ENCODE measurements at regions not wholly inside any gene's neighbourhood (a gene's known extent, or its start where the extent isn't known, plus 50 kb on each side); places are given as distances from the start of the nearest gene placed in this dataset.

DNA sequence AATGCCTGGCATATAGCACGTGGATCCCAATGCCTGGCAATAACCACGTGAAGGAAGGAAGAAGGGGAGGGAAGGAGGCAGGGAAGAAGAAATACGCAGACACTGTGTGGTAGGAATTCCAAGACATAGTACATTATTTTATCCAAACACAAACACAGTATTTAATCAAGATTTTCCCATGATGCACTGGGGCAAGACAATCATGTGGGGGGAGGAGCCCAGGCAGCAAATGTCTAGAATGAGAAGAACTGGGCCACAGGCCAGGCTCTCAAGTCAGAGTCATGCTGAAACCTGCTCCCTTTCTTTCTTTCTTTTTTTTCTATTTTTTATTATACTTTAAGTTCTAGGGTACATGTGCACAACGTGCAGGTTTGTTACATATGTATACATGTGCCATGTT is 717.9 kb downstream of the UQCRFS1 start:
- no peak for DNase-seq

DNA sequence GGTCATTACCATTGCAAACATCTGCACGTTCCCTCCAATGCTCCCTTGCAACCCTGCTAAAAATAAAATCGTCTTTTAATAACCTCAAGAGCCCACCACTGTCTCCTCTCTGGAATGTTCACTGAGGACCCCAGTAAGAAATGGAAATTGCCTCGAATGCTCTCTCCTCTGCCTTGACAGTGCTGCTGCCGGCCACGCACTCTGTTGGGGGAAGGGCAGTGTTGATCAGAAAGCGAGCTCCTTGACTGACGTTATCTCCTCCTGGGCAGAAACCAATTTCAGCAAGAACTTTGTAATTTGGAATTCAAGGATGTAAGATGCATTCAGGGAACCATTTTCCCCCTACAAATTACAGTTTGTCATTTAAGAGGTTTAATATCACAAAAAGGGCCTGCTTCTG is 718.5 kb downstream of the UQCRFS1 start:
- no peak for DNase-seq

DNA sequence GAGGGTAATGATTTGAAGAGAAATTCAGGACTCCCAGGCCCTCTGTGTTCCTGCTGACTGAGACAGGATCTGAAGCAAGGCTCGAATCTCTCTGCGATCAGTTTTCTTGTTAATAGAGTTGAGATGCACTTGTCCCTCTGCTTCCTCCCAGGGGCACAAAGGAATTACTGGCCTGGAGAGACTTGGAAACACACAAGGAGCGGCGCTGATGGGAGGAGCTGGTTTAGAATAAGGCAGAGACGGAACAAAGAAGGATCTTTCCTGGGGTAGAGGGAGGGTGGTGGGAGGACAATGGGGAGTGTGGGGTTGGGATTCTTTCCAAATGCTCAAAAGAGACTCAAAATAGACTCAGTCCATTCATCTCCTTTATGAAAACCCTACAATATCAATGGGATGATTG is 719.1 kb downstream of the UQCRFS1 start:
- DNase-seq = no peak

DNA sequence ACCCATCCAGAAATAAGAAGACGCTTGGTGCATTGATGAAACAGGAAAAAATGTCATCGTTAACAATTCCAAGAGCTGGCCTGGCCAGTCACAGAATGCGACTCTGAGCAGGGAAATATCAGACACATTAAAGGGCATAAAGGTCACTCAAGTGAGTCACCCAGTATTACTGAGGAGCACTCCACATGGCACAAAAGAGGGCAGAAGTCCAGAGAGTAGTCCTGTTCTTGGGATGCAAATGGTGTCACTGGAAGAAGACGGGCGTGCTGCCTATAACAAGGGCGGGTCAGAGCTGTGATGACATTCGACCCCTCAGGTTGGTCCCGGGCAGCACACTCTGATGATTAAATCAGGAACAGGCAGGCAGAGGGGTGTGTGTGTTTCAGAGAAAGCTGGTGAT is 720.3 kb downstream of the UQCRFS1 start:
- no peak for DNase-seq

DNA sequence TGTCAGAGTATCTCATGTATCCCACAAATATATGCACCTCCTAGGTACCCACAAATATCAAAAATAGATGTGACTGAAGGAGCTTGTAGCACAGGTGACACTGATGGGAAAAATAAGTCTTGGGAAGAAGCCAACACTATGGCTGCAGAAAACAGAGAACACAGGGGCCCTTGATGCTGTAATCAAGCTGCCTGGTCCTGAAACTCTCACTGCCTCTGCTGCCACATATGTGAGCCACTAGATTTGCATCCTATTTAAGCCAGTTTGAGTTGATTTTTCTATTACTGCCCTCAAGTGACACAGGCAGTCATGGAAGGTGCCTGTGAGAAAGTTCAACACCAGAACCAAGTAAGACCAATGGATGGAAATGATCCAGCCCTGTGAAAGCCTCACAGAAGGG is 720.8 kb downstream of the UQCRFS1 start:
- no peak for DNase-seq

DNA sequence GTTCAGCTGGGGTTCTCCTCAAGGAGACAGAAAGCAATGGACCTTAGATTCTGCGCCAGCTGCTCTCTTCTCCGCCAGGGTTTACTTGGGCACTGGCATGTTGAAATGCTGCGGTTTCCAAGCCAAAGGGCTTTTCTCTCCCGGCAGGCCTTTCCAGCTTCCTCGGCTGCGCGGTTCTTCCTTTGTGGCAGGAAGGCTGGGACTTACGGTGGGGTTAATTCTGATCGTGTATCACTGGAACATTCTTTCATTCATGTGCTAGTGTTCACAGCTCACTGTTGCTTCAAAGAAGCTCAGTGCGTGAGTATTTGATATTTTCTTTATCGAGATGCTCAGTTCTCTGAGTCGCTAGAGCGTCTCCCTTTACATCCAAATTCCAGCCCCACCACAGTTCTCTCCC is 723.2 kb downstream of the UQCRFS1 start:
- DNase-seq = no peak

DNA sequence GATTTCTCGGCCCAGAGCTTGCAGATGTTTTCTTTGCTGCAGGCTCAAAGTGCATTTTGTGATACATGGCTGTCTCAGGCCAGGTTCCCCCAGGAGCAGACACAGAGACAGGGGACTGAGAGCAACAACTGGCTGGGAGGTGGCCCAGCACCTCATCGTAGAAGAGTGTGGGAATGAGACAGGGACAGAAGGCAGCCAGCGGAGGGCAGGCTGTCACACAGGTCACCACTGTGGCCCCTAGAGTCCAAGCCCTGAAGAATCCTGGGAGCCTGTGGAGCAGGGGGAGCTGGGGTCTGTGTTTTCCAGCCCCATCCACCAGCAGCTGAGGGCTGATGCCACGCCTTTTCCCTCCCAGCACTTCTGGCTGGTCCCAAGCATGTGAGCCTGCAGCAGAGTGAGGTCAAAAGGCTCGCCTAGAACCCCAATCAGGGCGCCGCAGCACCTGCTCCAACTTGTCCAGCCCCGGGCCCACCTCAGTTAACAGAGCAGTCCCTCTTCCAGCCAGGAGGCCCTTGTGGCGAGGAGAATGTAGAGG is 723.8 kb downstream of the UQCRFS1 start:
- no peak for DNase-seq

DNA sequence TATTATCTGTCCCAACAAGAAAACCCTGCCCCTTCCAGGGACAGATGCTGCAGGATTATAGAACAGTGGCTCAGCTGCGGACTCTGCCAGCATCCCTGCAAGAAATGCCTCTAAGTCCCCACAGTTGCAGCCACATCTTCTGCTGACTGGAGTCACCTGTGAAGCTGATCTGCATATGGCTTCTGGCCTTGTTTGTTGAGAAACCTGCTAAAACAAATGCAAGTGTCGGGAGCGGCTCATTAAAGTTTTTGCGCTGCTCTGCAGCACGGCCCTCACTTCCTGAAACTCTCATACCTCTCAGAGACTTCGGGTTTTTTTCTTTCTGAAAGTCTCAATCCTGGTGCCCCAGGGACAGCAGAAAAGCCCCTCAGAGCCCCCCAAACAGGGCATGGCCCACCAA is 725.0 kb downstream of the UQCRFS1 start:
- DNase-seq = no peak

DNA sequence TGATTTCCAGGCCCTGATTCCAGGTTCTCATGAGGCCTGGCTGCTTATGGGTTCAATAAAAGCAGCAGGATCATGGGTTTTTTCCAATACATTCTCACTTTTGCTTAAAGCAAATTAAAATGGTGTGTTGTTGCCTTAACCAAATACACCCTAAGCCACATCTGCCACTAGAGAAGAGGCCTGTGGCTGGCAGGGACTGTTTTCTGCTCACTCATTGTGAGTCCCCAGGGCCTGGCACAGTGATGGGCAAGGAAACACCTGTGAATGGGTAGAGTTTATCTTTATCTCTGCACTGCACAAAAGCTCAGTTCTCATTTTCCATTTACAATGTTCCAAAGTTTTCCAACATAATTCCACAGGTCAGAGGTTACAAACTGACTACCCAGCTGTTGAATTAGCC is 726.0 kb downstream of the UQCRFS1 start:
- no peak for DNase-seq

DNA sequence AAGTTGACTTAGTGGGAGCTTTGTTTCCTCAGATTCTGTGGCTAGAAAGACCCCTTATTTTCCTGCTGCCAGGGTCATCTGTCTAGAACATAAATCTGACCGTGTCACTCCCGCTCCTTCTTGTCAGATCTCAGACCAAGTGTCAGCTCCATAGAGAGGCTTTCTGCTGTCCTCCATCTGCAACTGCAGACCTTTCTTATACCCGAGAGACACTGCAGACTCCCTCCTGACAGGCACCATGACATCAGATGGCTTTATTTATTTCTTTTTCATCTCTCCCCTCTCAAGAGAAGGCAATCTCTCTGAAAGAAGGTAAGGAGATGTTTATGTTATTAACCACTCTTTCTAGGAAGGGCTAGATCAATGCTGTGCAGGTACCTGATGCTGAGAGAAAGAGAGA is 726.5 kb downstream of the UQCRFS1 start:
- no peak for DNase-seq

DNA sequence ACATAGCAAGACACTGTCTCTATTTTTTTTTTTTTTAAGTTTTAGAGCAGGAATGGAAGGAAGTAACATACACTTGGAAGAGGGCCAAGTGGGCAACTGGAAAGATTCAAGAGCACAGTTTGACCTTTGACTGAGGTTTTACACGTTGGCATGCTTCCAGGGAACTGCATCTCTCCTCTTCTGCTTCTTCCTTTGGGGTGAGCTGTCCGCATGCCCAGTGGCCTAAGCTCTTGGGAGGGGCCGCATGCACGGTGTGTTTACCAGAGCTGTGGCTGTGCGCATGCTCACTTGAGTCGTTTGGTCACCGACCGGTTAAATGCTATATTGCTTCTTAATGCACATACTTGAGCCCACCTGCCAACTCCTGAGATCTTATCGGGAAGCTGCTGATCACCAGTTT is 727.7 kb downstream of the UQCRFS1 start:
- no peak for DNase-seq

DNA sequence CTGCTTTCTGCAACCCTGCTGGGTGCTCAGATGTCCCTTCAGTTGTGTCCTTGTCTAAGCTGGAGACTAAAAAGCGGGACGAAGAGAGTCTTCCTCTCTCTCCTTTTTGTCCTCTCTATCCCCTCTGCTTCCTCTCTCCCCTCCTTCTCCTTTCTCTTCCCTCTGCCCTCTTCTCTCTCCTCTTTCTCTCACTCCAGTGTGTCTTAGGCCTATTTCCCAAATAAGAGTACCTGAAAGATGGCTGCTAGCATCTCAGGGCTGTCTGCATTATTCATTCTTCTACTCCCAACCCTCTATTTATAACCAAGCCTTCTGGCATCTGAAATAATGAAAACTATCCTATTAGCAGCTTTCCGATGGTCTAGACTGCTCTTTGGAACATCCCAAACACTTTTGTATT is 729.8 kb downstream of the UQCRFS1 start:
- DNase-seq = no peak

DNA sequence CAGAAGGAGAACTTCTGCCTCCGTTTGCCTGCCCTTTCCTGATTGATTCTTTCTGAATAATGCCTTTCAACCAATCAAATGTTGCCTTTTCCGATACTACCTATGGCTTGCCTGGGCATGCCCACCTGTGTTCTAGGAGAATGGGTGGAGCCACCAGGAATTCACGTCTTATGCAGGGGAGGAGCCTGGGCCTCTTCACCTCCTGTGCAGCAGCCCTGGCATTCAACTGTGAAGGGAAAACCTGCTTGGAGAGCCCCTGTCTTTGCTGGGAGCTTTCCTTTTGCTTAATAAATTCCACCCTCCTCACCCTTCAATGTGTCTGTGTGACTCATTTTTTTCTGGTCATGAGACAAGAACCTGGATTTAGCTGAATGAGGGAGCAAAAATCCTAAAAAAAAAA is 730.7 kb downstream of the UQCRFS1 start:
- no peak for DNase-seq

DNA sequence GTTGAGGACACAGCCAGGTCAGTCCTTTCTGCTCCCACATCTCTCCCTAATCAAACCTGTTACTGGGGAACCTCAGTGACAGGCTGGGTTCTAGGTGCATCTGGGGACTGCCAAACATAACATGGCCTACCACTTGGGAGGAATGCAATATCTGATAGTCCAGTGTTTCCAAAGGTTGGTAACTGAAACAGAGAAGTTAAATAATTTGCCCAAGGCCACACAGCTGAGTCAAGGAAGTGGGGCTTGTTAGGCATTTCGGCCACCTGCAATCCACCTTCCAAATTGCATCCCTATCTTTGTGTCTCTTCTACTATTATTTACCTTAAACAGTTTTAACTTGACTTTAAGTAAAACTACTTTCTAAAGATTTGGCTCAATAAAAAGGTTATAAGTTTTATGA is 731.3 kb downstream of the UQCRFS1 start:
- no peak for DNase-seq

DNA sequence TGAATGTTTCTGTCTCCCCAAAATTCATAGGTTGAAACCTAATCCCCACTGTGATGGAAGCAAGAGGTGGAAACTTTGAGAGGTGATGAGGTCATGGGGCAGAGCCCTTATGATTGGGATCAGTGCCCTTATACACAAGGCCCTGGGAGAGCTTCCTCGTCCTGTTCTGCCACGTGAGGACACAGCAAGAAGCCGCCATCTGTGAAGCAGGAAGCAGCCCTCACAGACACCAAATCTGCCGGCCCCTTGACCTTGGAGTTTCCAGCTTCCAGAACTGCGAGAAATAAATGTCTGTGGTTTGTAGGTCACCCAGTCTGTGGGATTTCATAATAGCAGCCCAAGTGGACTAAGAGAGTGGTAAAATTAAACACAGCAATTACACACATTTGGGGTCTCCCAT is 737.4 kb downstream of the UQCRFS1 start:
- no peak for DNase-seq

DNA sequence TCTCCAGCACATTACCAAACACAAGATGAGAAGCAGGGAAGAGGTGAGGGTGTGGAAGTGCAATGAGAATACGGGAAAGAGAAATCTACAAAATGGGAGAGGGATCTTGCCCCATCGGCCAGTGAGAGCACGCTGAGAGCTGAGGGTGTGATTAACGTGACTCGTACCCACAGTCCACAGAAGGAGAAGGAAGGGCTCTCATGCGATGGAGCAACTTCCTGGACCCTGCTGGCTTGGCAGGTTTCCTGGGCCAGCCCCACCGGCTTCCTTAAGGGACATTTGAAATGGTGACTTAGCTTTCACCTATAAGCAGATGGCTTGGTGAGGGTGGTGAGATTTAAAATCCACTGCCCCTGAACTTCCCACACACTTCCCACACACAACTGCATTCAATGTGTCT is 740.1 kb downstream of the UQCRFS1 start:
- no peak for DNase-seq

DNA sequence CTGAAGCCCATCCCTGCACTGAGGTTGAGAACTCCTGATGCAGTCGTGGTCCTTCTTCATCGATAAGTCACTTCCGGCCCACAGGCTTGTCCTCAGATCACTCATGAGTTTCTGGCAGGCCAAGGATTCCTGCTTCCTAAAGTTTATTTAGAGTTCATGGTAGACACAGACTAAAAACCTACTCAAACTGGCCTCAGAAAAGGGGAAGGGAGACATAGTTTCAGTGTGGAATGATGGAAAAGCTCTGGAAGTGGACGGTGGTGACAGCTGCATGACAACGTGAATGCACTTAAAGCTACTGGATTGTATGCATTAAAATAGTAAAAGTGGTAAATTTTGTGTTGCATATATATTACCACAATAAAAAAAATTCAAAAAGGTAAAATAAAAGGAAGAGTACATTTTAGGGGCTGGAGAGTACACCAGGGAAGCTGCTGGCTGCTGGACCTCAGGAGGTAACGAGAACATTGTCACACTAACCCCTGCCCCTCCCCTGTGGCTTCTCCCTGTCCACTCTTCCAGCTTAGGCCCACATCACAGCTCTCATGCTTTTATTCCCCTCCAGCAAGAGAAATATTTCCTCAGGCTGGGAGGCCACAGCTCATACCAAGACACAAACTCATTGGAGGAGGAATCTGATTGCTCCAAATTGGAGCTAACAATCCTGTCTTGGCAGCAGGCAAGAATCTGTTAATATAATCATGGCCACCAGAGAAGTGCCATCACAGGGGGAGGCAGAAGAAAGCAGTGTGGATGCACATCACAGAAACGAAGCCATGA is 741.0 kb downstream of the UQCRFS1 start:
- no peak for DNase-seq

DNA sequence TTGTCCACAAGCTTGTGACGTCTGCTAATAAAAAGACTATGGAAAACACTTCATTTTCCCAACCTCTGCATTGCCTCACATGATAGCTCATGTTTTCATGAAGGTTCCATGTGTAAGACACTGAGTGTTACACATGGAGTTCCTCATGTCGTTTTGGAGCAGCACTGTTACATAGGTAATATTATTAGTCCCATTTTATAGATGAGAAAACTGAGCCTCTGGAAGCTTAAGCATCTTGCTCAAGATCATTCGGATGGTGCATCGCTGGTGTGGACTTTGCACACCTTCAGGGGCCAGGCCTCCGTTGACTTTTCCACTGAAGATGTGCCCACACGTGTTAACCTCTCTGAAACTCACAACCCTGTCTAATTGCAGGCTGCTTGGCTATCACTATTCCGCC is 743.4 kb downstream of the UQCRFS1 start:
- no peak for DNase-seq

DNA sequence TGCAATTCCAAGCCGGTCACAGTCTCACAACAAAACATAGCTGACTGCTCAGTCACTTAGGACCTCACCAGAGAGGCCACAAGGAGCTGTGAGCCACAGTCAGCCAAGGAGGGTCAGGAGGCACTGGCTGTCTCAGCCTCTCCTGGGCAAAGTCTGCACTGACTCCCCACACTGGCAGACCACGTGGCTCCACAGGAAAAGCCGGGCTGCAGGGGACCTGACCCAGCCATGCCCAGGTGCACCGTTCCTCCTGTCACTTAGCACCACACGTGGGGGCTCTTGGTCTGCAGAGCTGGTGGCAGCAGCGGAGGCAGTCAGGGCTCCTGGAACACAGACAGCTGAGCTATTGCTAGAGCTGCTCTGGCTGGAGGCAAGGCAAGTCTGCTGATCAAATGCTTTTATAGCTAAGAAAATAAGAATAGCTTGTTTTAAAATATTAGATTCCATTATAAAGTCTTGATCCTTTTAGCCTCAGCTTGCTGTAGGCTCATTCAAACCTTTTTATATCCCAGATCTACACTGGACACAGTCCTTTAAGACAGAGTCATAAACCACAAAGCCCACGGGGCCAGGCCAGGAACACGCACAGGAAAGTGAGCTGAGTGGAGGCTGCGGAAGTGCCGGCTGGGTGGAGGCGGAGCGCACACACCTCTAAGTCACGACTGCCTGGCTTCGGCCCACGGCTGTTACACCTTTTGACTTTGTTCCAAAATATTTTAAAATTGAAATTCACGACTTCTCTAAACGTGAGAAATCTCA is 744.1 kb downstream of the UQCRFS1 start:
- DNase-seq = no peak

DNA sequence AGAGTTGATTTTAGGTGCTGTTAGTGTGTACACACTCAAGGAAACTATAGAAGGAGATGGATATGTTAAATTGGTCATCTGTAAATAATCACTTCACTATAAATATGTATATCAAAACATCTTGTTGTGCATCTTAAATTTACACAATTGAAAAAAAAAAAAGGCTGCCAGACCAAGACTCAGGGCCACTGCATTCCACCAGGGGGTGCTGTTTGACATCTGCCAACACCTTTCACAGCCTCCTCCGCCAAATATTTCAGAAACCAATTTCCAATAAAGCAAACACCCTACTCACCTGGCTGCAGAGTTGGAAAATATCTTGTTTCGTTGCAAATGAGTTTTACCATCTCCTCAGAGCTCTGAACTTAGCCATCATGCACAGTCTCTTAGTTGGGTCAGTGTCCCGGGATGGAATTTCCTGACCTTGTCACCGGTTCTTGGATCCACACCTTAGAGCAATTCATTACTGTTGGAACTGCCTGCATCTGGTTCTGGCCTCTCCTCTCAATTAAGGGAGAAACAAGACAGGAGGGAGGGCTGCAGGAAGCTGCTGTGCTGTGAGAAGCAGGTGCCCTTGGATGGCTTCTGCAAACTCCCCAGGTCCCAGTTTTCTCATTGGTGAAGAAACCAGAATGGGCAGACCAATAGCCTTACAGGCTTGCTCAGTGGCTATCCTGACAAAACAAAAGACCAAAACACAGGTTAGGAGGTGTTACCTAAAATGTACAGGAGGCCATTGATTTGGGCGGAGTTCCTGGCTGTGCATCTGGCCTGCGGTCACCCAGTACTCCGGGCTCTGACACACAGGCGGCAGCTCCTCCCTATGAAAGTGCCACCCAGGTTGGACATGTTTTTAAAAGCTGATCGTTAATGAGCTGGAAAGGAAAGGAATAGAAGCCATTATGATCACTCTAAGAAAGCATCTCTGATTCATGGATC is 746.6 kb downstream of the UQCRFS1 start:
- peak in 1 of 2 experiments; percentile 31 for DNase-seq

DNA sequence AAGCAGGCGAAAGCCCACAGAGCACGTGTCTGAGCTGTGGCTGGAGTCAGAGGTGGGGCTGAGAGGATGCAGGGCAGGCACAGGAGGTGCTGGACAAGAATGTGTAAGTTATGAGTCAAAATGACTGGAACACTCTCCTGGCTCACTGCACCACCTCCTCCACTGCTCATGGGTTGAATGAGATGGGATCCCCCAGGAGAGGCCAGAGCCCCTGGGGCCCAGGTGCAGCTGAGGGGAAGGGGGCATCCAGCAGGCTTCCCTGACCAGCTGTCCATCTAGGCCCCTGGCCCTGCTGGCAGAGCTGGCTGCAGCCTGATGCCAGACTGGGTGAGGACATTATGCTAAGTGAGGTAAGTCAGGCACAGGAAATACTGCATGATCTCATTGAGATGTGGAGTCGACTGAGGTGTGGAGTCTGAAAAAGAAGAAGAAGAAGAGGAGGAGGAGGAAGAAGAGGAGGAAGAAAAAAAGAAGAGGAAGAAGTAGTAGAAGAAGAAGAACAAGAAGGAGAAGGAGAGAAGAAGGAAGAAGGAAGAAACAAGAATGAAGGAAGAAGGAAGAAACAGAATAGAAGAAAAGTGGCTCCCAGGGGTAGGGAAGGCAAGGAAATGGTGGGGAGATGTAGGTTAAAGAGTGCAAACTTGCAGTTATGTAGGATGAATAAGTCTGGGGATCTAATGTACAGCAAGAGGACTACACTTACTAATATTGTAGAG is 747.4 kb downstream of the UQCRFS1 start:
- DNase-seq = no peak

DNA sequence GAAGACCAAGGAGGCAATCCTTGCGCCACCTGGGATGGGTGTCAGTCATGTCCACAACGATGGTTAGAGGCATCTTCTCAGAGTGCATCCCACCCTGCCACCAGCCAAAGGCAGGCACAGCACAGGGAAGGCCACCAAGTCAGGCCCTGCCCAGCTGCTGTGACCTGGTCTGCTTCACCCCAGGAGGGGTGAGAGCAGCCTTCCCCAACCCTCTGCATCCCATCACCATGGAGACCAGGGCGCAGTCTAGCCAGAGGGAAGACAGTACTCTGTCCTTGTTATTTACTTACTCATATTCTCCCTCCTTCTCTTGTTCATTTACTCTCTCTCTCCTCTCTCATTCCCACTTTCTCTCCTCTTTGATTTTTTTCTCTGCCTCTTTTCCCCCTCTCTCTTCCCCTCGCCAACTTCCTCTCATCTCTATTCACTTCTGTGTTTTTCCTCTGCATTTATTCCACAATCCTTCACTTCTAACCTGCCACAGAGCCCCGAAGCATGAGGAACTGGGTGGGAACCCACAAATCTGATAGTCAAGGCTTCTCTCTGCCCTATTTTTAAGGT is 749.4 kb downstream of the UQCRFS1 start:
- no peak for DNase-seq
